Cardiac fibroblast (primary cell): ENCODE measurements at regions not wholly inside any gene's neighbourhood (a gene's known extent, or its start where the extent isn't known, plus 50 kb on each side); places are given as distances from the start of the nearest gene placed in this dataset.

Experiments
- DNase-seq, 2 donors: peaks; one replicate each; pipeline versions ENCODE4 v3.0.0 to v3.0.0-alpha.2; 2010; ENCODE audit warnings: low read depth in 2 of 2
- H3K4me3 ChIP-seq, 2 donors: replicated peaks in 1 of 2; 1 replicate in 1 of 2; 2 replicates in 1 of 2; pipeline ENCODE4 v1.5.1; 2011; ENCODE audit warnings: low read depth in 2 of 2, low read length in 2 of 2, mild to moderate bottlenecking in 2 of 2, moderate library complexity in 1 of 2
- CTCF ChIP-seq: IDR thresholded peaks from one replicate; pipeline ENCODE4 v1.5.1; 2011; ENCODE audit warnings: low read depth, mild to moderate bottlenecking, low read length, inconsistent platforms

DNA sequence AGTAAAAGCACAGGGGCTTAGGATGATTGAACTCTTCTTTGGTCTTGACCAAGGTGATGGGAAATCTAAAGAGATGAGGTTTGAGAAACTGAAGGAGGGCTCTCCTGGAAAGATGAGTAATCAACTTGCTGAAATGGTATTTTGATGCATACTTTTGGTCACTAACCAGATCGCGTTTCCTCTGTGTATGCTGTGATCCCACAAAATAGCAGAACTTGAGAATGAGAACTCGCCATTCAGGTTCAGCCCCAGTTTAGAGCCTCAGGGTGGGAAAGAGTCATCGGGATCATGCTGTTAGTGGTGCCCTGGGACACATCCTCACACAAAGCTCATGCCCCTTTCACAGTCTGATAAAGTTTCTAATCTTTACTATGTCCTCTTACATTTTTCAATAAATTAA is 488.8 kb downstream of the ETNK1 start:
- no peak for DNase-seq
- no peak overlapping the region for H3K4me3 ChIP-seq
- no peak for TF ChIP-seq CTCF

GRCh38 chr12:23115984-23116383 is 491.0 kb downstream of the ETNK1 start:
- H3K4me3 ChIP-seq, result no peak overlapping the region
- DNase-seq, result no peak

GRCh38 chr12:23126794-23127193 is 501.8 kb downstream of the ETNK1 start:
- no peak for DNase-seq
- no peak for TF ChIP-seq CTCF

More at GRCh38 chr12:23115984-23116383, 491.0 kb downstream of the ETNK1 start:
- no peak for TF ChIP-seq CTCF

GRCh38 chr12:23127701-23128100 is 502.7 kb downstream of the ETNK1 start:
- no peak for TF ChIP-seq CTCF
- H3K4me3 ChIP-seq, result no peak overlapping the region
- no peak for DNase-seq

More at GRCh38 chr12:23126794-23127193, 501.8 kb downstream of the ETNK1 start:
- H3K4me3 ChIP-seq, result no peak overlapping the region

- no peak for TF ChIP-seq CTCF
- H3K4me3 ChIP-seq, result no peak overlapping the region
- DNase-seq, result no peak
Measured at GRCh38 chr12:23128462-23128861, 503.5 kb downstream of the ETNK1 start.

GRCh38 chr12:23132357-23132756 is 507.4 kb downstream of the ETNK1 start:
- no peak overlapping the region for H3K4me3 ChIP-seq
- TF ChIP-seq CTCF, result no peak
- no peak for DNase-seq

- peak in 1 of 2 donors; percentile 5 for DNase-seq
- no peak for TF ChIP-seq CTCF
- no peak overlapping the region for H3K4me3 ChIP-seq
Measured at GRCh38 chr12:23133471-23133870, 508.5 kb downstream of the ETNK1 start.
